Activated CD4-positive, CD25-positive, alpha-beta regulatory T cell (primary cell): ENCODE measurements at regions not wholly inside any gene's neighbourhood (a gene's known extent, or its start where the extent isn't known, plus 50 kb on each side); places are given as distances from the start of the nearest gene placed in this dataset.

Experiments
- DNase-seq, 4 experiments: peaks; one replicate each; lab custom pipeline; 2025; lab: John Stamatoyannopoulos, UW

DNA sequence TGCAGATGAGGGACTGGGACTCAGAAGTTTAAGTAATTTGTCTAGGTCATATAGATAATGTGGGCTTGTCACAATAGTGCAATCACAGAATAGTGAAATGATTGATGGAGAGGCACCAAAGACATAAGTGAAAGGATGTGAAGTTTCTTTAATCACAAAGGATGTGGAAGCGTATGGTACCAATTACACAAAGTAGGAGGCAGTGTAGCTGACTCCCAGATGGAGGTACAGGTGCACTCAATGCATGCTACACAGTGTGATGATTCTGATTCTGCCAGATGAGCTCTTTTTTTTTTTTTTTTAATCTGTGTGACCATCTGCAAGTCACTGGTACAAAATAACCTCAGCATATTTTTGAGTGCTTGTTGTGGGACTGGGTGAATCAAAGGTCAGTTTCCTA, 411.3 kb downstream of the SPRY1 start:
- DNase-seq: no peak

GRCh38 chr4:123809864-123810263, 413.3 kb downstream of the SPRY1 start:
- no peak for DNase-seq

DNA sequence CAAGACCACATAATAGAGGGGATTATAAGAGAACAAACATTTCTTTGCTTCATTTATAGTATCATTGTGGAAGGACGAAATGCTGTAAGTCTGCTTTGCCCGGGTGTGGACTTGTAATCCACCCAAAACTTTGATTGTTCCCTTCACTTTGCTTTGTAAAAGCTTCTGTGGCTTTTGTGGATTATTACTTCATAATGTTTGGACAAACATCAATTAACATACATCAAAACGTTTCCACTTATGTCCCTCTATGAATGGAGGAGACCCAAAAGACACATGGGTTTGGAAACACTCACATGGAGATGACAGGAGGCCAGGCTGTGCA, 415.4 kb downstream of the SPRY1 start:
- DNase-seq: no peak

DNA sequence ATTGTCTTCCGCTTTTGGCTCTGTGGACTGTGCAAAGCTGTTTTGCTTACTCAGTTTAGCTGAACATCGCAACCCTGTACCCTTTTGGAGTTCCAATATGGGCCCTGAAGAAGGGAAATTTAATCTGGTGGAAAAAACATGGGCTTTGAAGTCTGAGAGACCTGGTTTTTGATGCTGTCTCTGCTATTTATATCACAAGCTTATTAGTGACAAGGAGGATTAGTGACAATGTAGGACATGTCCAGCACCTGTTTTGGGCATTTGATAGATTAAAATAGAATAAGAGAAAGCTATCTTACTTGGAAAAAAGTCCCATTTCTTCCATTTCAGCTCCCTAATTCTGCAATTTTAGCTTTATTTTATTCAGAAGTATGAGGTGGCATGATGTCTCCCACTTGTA, 417.3 kb downstream of the SPRY1 start:
- DNase-seq: no peak

GRCh38 chr4:123816462-123816861, 419.9 kb downstream of the SPRY1 start:
- DNase-seq: no peak

- no peak for DNase-seq
These were observed 420.6 kb downstream of the SPRY1 start for GRCh38 chr4:123817025-123817688.

DNA sequence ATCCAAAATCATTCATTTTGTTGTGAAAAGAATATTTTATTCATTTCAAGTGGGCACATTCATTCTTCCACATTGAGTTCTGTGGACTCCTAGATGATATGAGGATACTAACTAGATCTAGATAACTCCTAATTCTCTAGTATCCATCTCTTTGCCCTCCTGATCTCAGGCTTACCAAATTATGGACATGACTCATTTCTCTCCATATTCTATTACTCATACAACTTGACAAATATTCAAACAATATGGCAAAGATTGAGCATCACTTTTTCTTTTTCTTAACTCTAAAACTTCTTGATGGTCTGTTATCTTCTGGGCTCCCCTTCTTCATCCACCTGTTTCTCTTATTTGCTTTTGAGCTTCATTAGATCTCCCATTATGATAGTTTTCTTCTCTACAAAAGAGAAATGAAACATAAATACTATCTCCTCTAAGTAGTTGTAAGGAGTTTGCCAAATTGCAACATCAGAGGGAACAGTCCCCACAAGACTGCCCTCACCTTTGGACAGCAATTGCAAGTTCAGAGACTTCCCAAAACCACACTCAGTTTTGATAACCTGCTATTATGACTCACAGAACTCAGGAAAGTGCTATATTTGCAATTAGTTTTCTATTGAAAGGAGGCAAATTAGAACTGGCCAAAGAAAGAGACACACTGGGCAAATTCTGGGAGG, 422.9 kb downstream of the SPRY1 start:
- no peak for DNase-seq

DNA sequence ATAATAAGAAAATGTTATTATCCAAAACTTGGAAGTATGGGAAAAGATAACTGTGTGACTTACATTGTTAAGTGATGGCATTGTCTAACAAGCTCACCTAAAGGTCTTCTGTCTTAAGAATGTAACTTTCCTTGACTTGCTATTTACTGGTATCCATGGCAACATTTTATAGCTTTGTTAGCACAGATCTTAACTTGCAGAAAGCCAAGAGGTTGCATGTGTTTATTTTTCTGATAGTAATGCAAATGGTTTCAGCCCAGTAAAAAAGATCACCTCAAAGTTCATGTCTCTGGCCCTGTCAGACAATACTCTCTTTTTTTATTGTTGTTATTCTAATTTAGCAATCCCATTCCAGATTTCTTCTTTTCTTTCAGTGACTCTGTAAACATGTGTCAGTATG, 425.3 kb downstream of the SPRY1 start:
- no peak for DNase-seq

- no peak for DNase-seq
These were observed 425.8 kb downstream of the SPRY1 start for GRCh38 chr4:123822353-123822752.

GRCh38 chr4:123823244-123823643, 426.6 kb downstream of the SPRY1 start:
- no peak for DNase-seq

- DNase-seq: no peak
These were observed 427.9 kb downstream of the SPRY1 start for GRCh38 chr4:123824524-123824923.

DNA sequence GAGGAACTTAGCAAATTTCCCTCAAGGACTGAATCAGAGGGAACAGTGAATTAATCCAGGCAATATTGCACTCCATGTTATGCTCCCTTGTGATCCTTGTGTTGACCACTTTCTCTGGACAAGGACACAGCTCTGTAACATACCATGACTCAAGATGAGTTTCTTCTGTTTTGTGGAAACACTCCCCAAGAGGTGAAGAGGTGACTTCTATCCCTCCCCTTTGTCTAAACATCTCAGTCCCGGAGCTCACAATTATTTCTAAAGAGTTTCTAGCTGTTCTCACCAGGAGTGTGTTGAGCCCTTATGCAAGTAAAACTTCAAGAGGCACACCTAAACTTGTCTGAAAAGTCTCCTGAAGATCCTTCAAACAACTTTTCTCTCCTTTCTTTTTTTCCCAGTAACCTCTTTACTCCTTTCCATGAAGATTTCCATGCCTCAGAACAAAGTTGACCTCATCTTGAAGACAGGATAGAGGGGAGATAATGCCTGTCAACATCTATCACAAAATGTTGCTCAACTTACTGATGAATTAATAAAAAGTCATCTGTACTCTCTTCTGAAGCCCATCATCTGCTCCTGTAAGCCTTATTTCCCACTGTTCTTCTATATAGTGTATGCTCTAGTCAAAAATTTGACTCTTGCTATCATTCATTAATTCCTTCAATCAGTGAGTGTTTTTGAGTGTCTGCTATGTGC, 429.1 kb downstream of the SPRY1 start:
- DNase-seq: no peak

DNA sequence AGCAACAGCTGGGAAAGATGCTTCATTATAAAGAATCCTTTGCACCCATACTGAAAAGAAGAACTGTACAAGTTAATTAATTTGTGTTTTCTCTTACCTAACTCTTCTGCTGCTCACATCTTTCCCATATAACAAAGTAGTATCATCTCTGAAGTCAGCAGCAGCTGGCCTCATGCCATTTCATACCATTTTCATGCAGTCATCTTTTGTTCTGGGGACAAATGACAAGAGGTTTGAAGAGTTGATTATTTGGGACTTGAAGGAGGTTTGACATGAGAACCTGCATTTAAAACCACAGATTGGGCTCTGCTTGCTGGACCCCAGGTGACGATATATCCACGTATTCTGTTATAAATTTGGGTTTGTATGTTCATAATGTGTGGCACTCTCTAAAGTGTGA, 430.3 kb downstream of the SPRY1 start:
- DNase-seq: no peak

GRCh38 chr4:123827511-123827910, 430.9 kb downstream of the SPRY1 start:
- DNase-seq: no peak

GRCh38 chr4:123830930-123831329, 434.3 kb downstream of the SPRY1 start:
- no peak for DNase-seq

DNA sequence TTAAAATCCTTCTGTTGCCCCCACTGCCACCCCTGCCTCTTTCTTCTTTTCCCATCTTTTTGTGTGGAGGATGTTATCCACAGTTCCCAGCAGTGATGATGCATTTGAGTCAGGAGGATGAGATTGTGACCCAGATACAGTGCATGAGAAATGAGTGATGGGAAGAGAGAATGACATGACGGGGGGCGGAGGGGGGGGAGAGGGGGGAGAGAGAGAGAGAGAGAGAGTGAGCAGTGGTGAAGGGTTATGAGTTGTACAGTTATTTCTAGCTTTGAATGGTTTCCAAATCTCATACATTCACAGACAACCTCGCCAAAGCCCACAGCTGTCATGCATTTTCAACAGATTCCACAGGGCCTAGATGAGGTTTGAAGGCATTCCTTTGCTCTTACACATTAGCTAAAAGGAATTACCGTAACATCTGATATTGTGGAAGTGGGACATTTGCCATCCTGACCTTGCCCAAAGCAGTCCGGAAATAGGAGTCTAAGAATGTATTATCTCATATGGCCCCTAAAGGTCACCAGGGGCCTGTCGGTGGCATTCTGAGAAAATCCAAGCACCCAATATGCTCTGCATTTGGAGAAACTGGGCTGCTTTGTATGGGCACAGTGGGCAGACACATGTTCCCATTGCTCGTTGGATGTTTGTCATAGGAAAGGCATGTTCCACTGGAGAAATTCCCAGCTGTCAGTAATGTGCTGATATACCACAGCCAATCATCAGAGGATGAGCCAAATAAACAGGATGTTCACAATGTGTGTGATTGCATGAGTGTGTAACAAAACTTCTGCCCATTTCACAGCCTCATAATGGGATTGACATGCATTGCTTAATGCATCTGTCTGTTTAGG, 435.8 kb downstream of the SPRY1 start:
- no peak for DNase-seq

GRCh38 chr4:123833171-123833643, 436.6 kb downstream of the SPRY1 start:
- no peak for DNase-seq

- DNase-seq: no peak
These were observed 439.4 kb downstream of the SPRY1 start for GRCh38 chr4:123835831-123836590.

GRCh38 chr4:123836851-123837595, 440.4 kb downstream of the SPRY1 start:
- no peak for DNase-seq

DNA sequence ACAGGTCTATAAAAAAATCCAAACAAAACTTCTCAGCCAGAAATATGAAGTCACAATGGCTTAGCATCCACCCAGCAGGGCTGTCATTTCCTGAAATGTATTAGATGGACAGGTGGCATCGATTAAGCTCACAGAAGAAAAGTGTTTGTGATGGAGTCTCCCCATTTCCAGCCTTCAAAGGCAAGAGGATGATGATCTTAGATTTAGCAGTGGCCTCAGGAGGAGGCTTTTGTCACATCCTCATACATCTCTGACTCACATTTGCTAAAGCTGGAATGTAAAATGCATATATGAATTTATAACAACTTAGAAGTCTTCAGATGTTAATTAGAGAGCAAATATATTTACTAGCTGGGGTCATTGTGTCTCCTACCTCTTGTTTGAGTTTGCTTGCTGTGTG, 441.9 kb downstream of the SPRY1 start:
- DNase-seq: no peak

DNA sequence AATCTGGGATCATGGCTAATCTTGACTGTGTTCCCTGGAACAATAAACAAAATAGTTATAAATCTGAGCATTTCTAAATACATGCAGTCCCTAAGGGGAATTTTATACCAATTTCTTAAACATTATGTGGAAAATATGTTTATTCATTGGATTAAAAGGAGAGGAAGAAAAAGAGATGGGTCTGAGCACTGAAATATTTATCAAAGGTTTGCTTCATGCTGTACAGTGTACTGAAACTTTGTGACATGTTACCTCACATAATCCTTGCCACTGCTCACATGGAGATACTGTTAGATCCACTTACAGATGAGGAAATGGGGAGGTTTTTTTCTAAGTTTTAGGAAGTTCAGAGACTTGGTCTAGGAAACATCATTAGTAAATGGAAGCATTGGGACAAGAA, 443.6 kb downstream of the SPRY1 start:
- DNase-seq: no peak
